H1 (cell line): ENCODE measurements at regions not wholly inside any gene's neighbourhood (a gene's known extent, or its start where the extent isn't known, plus 50 kb on each side); places are given as distances from the start of the nearest gene placed in this dataset.

Source experiments
- BRCA1 ChIP-seq: IDR thresholded peaks from 2 replicates; pipeline ENCODE4 v1.6.1; 2012; ENCODE audit warnings: low read depth, low read length, improper control_type of control experiment
- CBX5 ChIP-seq: fragments of 300-800, 300-1000 bp; sonication (generic); IDR thresholded peaks from 2 replicates; pipeline ENCODE4 v1.7.1; 2016; ENCODE audit warnings: antibody characterized with exemption, low read length, low read depth
- EGR1 ChIP-seq: IDR thresholded peaks from 2 replicates; pipeline ENCODE4 v1.6.1; 2011; ENCODE audit warnings: low read depth, low read length, borderline replicate concordance
- GABPA ChIP-seq: IDR thresholded peaks from 2 replicates; pipeline ENCODE4 v1.6.1; 2011; ENCODE audit warnings: mild to moderate bottlenecking, low read length, moderate library complexity, borderline replicate concordance; ENCODE audit not compliant: insufficient read depth
- HDAC2 ChIP-seq, 2 experiments: fragments of 300-600 bp in 1 of 2; sonication (generic) in 1 of 2; IDR thresholded peaks; 2 replicates each; pipeline ENCODE4 v1.6.1; 2011 to 2012; ENCODE audit warnings: low read depth in 2 of 2, low read length in 2 of 2, mild to moderate bottlenecking in 2 of 2, moderate library complexity in 2 of 2, borderline replicate concordance in 1 of 2, inconsistent platforms in 1 of 2
- PHF8 ChIP-seq: fragments of 200-600 bp; sonication (generic); conservative IDR thresholded peaks from 2 replicates; pipeline ENCODE4 v1.7.1; 2012; ENCODE audit warnings: low read depth, mild to moderate bottlenecking, inconsistent platforms, low read length, moderate library complexity
- SRF ChIP-seq: IDR thresholded peaks from 2 replicates; pipeline ENCODE4 v1.6.1; 2011; ENCODE audit warnings: mild to moderate bottlenecking, low read depth, low read length, moderate library complexity
- SUZ12 ChIP-seq: fragments of 200-600 bp; sonication (generic); IDR thresholded peaks from 2 replicates; pipeline ENCODE4 v1.6.1; 2012; ENCODE audit warnings: mild to moderate bottlenecking, inconsistent platforms, low read length, moderate library complexity, mixed read lengths
- TBP ChIP-seq: IDR thresholded peaks from 2 replicates; pipeline ENCODE4 v1.6.1; 2011; ENCODE audit warnings: low read depth, low read length, improper control_type of control experiment
- ZNF274 ChIP-seq: IDR thresholded peaks from 2 replicates; pipeline ENCODE4 v1.7.0; 2012; ENCODE audit warnings: low read length, borderline replicate concordance; ENCODE audit errors: extremely low read depth
- TF ChIP-seq, protein P1 (sequence below): fragments of 300-600 bp; sonication (generic); IDR thresholded peaks from 2 replicates; pipeline ENCODE4 v1.7.1; 2012; ENCODE audit warnings: low read length, moderate library complexity, mild to moderate bottlenecking, inconsistent platforms; ENCODE audit not compliant: insufficient replicate concordance
- TF ChIP-seq, protein P2 (sequence below): IDR thresholded peaks from 2 replicates; pipeline ENCODE4 v1.6.1; 2012; ENCODE audit warnings: inconsistent platforms

DNA sequence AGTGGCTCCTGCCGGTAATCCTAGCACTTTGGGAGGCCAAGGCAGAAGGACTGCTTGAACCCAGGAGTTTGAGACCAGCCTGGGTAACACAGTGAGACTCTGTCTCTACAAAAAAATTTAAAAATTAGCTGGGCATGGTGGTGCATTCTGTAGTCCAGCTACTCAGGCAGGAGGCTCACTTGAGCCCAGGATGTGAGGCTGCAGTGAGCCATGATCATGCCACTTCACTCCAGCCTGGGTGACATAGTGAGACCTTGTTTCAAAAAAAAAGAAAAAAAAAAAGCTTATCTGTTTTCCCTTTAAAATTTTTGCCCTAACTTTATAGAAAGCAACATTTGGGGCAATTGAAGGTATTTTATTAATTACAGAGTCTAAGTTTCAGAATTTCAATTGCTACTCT, 486.0 kb downstream of the BCAT1 start (continued):
- TF ChIP-seq, protein P1, sequence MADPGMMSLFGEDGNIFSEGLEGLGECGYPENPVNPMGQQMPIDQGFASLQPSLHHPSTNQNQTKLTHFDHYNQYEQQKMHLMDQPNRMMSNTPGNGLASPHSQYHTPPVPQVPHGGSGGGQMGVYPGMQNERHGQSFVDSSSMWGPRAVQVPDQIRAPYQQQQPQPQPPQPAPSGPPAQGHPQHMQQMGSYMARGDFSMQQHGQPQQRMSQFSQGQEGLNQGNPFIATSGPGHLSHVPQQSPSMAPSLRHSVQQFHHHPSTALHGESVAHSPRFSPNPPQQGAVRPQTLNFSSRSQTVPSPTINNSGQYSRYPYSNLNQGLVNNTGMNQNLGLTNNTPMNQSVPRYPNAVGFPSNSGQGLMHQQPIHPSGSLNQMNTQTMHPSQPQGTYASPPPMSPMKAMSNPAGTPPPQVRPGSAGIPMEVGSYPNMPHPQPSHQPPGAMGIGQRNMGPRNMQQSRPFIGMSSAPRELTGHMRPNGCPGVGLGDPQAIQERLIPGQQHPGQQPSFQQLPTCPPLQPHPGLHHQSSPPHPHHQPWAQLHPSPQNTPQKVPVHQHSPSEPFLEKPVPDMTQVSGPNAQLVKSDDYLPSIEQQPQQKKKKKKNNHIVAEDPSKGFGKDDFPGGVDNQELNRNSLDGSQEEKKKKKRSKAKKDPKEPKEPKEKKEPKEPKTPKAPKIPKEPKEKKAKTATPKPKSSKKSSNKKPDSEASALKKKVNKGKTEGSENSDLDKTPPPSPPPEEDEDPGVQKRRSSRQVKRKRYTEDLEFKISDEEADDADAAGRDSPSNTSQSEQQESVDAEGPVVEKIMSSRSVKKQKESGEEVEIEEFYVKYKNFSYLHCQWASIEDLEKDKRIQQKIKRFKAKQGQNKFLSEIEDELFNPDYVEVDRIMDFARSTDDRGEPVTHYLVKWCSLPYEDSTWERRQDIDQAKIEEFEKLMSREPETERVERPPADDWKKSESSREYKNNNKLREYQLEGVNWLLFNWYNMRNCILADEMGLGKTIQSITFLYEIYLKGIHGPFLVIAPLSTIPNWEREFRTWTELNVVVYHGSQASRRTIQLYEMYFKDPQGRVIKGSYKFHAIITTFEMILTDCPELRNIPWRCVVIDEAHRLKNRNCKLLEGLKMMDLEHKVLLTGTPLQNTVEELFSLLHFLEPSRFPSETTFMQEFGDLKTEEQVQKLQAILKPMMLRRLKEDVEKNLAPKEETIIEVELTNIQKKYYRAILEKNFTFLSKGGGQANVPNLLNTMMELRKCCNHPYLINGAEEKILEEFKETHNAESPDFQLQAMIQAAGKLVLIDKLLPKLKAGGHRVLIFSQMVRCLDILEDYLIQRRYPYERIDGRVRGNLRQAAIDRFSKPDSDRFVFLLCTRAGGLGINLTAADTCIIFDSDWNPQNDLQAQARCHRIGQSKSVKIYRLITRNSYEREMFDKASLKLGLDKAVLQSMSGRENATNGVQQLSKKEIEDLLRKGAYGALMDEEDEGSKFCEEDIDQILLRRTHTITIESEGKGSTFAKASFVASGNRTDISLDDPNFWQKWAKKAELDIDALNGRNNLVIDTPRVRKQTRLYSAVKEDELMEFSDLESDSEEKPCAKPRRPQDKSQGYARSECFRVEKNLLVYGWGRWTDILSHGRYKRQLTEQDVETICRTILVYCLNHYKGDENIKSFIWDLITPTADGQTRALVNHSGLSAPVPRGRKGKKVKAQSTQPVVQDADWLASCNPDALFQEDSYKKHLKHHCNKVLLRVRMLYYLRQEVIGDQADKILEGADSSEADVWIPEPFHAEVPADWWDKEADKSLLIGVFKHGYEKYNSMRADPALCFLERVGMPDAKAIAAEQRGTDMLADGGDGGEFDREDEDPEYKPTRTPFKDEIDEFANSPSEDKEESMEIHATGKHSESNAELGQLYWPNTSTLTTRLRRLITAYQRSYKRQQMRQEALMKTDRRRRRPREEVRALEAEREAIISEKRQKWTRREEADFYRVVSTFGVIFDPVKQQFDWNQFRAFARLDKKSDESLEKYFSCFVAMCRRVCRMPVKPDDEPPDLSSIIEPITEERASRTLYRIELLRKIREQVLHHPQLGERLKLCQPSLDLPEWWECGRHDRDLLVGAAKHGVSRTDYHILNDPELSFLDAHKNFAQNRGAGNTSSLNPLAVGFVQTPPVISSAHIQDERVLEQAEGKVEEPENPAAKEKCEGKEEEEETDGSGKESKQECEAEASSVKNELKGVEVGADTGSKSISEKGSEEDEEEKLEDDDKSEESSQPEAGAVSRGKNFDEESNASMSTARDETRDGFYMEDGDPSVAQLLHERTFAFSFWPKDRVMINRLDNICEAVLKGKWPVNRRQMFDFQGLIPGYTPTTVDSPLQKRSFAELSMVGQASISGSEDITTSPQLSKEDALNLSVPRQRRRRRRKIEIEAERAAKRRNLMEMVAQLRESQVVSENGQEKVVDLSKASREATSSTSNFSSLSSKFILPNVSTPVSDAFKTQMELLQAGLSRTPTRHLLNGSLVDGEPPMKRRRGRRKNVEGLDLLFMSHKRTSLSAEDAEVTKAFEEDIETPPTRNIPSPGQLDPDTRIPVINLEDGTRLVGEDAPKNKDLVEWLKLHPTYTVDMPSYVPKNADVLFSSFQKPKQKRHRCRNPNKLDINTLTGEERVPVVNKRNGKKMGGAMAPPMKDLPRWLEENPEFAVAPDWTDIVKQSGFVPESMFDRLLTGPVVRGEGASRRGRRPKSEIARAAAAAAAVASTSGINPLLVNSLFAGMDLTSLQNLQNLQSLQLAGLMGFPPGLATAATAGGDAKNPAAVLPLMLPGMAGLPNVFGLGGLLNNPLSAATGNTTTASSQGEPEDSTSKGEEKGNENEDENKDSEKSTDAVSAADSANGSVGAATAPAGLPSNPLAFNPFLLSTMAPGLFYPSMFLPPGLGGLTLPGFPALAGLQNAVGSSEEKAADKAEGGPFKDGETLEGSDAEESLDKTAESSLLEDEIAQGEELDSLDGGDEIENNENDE, result no peak
- no peak for TF ChIP-seq GABPA
- no peak for TF ChIP-seq SRF
- TF ChIP-seq BRCA1, result no peak
- TF ChIP-seq HDAC2 (IDR thresholded peaks at IDR 0.05; ENCODE audit: borderline replicate concordance in 1 of 2, low read depth in 2 of 2, low read length in 2 of 2), result no peak
- no peak for TF ChIP-seq CBX5
- TF ChIP-seq, protein P2, sequence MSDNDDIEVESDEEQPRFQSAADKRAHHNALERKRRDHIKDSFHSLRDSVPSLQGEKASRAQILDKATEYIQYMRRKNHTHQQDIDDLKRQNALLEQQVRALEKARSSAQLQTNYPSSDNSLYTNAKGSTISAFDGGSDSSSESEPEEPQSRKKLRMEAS, result no peak
- no peak for TF ChIP-seq EGR1
- no peak for TF ChIP-seq PHF8
- no peak for TF ChIP-seq SUZ12
- no peak for TF ChIP-seq TBP
- no peak for TF ChIP-seq ZNF274
